GM21447 (cell line): ENCODE measurements at regions not wholly inside any gene's neighbourhood (a gene's known extent, or its start where the extent isn't known, plus 50 kb on each side); places are given as distances from the start of the nearest gene placed in this dataset.
"Not testable (repeated sequence)": the region's sequence is repeated elsewhere in the genome, so short reads cannot be mapped to it uniquely, and the experiment has no call there.

ENCODE experiments used
- ATAC-seq: cut with Tn5 transposase; IDR thresholded peaks from one replicate; pipeline ENCODE4 v1.9.1; 2021; ENCODE audit not compliant: unreplicated experiment

DNA sequence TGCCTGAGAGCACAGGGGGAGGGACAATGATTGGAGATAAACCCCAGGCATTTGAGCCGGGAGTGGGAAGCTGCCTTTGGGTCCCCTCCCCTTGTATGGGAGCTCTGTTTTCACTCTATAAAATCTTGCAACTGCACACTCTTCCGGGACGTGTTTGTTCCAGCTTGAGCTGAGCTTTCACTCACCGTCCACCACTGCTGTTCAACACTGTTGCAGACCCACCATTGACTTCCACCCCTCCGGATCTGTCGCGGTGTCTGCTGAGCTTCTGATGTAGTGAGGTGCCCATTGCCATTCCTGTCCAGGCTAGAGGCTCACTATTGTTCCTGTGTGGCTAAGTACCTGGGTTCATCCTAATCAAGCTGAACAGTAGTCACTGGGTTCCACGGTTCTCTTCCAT lies 231.6 kb upstream of the CWC22 start:
- no peak for ATAC-seq

DNA sequence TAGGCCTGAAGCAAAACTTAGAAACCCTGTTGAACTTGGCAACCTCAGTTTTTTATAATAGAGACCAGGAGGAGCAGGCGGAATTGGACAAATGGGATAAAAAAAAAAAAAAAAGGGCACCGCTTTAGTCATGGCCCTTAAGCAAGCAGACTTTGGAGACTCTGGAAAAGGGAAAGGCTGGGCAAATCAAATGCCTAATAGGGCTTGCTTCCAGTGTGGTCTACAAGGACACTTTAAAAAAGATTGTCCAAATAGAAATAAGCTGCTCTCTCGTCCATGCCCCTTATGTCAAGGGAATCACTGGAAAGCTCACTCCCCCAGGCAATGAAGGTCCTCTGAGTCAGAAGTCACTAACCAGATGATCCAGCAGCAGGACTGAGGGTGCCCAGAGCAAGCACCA lies 229.0 kb upstream of the CWC22 start:
- not testable (repeated sequence) for ATAC-seq

DNA sequence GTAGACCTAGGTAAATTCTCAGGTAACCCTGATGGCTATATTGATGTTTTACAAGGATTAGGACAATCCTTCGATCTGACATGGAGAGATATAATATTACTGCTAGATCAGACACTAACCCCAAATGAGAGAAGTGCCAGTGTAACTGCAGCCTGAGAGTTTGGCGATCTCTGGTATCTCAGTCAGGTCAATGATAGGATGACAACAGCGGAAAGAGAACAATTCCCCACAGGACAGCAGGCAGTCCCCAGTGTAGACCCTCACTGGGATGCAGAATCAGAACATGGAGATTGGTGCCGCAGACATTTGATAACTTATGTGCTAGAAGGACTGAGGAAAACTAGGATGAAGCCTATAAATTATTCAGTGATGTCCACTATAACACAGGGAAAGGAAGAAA lies 228.4 kb upstream of the CWC22 start:
- ATAC-seq: not testable (repeated sequence)

DNA sequence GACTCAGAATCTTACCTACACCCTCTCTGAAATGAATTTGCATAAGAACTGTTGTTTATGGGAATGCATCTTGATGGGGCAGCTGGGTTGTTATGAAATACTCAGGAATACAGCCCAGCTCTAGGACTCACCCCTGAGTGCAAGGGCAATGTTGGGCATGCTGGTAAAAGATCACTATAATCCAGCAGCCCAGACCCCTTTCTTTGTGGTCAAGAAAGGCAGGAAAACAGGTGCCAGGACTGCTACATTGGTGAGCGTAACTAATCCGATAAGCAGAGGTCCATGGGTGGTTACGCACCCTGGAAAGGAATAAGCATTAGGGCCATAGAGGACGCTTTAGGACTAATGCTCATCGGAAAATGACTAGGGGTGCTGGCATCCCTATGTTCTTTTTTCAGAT lies 227.9 kb upstream of the CWC22 start:
- ATAC-seq: not testable (repeated sequence)

DNA sequence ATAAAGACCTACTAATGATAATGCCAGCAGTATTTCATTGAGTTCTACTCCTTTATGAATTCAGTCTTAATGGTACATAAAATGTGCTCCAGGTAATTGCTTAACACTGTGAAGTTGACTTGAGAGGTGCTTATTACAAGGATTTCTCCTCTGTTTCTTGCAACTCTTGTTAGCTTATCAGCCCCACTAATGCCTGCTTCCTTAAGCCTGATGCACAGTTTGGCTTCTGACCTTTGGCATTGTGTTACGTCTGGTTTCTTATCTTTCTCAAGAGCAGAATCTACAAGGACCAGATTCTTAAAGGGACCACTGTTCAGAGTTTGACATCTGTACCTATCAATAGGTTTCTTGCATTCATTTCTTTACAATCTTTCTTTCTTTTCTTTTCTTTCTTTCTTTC lies 223.9 kb upstream of the CWC22 start:
- no peak for ATAC-seq

DNA sequence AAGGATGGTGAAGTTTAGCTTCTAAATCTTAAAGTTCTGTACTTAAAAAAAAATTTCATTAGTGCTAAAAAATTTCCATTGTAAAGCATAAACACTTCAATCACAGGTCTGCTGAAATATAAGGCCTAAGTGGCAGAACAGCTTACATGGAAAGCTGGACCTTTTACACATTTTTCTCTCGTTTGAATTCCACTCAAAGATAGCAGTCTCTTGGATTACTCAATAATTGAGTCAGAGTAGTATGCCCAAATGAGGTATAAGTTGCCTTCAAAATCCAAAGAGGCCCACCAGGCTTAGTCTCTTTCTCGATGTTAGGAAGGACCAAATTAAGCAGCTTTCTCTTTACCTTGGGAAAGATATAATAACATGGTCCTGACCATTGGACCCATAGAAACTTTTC lies 220.4 kb upstream of the CWC22 start:
- ATAC-seq: no peak

DNA sequence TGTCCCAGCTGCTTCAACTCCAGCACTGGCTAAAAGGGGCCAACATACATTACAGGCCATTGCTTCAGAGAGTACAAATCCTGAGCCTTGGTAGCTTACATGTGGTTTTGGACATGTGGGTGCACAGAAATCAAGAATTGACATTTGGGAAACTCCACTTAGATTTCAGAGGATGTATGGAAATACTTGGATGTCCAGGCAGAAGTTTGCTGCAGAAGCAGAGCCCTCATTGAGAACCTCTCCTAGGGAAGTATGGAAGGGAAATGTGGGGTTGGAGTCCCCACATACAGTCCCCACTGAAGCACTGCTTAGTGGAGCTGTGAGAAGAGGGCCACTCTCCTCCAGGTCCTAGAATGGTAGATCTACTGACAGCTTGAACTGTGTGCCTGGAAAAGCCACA lies 218.0 kb upstream of the CWC22 start:
- ATAC-seq: no peak

DNA sequence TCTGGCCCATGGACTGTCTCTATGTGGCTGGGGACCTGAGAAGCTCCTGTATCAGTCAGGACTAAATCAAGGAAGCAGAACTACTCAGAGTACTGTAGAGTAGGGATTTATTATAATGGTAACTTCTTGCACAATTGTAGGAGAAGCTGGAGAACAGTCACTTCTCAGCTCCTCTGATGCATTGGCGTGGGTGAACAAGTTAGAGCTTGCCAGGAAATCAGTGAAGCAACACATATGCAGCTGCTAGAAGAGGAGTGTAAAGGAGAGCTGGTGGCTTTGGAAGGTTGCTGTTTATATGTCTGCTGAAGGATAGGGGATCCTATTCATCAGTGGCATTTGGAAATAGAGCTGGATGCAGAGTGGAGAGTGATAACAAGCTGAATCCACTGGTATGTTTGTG lies 215.5 kb upstream of the CWC22 start:
- no peak for ATAC-seq

DNA sequence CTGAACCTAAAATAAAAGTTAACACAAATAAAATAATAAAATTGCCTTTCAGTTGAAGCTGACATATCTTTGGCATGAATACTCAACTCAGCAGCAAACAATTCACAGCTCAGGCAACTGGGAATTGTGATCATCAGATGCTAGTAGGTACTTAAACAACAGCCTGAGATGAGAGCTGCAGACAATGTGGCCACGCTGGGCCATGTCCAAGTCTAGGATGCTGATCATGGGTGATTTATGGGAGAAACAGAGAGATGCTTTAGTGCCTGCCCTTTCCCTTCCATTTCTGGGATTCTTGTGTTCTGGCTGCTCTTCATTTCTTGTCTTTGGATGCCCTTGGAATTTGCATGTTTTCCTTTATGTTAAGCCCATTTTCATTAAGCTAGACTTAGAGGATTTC lies 212.4 kb upstream of the CWC22 start:
- ATAC-seq: no peak

DNA sequence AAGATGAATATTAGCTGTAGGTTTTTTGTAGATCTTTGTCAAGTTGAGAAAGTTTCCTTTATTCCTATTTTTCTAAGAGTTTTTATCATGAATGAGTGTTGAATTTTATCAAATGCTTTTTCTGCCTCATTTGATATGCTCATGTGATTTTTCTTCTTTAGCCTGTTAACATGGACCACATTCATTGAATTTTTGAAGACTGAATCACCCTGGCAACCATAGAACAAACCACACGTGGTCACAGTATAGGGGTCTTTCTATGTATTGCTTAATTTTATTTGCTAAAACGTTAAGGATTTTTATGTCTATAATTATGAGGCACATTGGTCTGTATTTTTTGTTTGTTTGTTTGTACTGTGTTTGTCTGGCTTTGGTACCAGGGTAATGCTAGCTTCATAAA lies 201.7 kb upstream of the CWC22 start:
- ATAC-seq: no peak

DNA sequence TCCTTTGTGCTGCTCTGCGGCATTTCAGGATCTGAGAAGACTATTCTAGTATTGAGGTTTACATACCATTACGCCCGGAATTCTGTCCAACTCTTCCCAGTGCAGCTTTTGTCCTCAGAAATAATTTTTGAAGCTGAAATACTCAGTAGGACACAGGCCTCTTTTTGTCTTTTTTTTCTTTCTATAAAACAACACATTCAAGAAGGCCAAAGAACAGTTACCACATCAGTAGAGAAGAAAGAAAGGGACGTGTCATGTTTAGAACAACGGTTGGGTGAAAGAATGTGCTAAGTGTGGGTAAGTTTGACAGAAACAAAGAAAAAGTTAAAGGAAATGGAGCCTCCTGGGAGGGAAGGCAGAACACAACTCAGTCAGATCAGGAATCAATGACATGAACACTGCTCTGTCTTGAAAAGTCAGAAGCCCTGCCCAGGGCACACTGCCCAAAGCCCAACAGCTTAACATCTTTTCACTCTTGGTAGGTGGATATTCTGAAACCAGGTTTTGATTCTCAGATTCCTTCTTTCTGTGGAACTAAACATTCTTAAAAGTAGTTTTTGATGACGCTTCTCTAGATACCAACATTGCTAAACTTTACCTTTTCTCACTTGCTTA lies 198.6 kb upstream of the CWC22 start:
- ATAC-seq: no peak

DNA sequence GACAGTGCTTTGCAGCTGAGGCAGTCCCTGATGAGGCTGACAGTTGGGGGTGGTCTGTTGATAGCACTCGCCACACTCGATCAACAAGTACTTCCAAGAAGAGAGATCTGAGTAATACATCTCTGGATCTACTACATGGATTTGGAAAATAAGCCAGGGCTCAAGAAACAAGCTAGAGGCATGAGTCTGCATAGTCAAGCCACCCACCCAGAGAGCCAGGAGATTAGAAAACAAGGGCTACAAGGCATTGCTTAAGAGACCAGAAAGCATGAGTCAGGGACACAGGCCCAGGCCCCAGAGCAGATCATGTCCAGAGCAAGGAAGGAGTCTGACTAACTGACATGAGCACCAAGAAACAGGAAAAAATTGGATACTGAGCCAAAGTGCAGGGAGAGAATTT lies 196.9 kb upstream of the CWC22 start:
- no peak for ATAC-seq

DNA sequence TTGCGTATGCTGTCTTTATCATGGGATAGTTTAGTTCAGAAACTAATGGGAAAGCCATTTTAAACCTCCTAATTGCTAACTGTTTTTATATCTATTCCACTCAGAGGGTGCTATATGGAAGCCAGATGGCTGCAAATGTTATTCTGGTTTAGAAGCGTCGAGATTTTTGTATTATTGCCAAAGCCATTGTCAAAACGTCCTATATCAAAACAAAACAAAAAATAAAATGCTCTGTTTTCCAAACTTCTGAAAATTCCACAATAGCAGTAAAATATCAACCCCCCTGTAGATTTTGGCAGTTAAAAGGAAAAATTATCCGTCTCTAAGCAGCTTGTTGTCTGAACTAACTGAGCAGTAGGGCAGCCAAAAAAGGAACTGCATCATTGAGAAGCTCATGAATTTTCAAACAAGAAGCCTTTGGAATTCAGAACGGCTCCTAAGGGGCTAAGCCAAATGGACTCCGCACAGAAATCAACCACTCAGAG lies 195.4 kb upstream of the CWC22 start:
- no peak for ATAC-seq

DNA sequence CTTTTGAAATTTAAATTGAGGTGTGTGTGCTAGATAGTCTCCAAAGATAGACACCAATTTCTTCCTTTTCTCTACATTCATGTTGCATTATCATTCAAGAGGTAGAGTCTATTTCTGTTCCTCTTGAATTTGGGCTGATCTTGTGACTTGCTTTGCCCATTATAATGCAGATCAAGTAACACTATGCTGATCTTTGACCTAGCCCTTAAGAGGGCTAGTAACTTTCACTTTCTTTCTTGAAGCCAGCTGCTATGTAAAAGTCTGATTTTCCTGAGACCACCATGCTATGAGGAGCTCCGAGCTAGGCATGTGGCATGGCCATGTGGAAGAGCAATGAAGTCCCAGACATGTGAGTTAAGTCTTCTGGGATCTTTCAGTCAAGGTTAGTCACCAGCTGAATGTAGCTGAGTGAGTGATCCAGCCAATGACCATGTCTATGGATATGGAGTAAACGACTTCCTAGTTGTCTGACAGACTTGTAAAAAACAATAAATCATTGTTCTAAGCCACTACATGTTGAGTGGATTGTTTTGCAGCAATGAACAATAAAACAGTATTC lies 189.4 kb upstream of the CWC22 start:
- no peak for ATAC-seq

DNA sequence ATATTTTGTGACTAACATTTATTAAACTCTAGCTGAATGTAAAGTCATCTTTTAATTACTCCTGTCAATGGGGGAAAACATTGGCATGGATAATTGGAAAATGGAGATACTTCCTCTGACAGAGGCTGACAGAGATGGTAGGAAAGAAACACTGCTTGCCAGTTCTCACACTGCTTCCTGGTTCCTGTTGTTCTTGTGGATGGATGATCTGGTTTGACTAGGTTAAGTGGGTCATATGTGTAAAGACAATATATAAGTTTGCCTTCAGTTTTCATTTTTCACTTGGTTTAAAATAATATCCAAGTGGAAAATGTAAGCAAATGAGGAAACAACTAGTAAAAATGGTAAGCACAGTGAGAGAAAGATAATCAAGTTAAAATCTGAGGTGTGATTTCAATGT lies 188.8 kb upstream of the CWC22 start:
- ATAC-seq: no peak

DNA sequence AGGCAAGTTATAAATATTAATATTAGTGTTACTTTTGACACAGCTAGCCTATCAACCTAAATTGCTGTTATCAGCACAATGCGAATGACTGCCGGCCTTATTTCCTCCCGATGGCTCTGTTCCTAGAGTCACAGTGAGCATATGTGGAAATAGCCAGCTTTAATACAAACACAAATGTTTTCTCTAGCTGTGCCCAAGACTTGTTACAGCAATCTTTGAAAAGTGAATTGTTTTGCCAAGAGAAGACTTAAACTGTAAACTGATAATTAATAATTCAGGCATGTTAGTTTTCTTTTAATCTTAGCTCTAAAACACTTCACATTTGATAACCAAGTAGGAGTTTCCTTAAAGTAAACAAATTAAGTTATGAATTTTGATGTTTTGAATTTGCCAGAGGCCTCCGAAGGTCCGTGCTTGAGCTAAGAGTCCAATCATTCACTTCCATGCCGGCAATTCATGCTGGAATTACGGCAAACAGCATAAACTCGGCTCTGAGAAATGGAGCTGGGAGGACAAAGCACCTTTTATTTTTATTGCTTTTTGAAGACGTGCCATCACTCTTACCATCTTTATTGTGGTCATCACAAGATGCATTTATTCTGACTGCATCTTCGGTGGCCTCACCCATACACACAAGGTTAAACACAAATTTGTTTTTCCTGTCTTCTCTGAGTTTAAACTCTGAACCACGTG lies 184.5 kb upstream of the CWC22 start:
- ATAC-seq: no peak

DNA sequence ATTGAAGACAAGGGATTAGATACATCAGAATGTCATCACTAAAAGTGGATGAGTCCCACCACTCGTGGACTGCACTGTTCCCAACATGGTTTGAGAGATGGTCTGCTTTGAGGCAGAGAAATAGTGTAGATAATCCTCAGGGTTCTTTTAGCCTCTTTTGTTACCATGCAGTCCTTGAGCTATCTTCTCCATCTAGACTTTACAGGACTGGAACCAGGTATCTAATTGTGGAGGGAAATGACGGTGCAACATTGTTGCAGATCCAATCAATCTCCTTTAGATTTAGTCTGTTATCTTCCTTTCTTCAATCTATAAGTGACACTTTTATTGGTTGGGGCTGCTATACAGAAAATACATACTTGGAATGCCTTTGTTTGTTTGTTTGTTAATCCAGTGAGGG lies 183.8 kb upstream of the CWC22 start:
- no peak for ATAC-seq

DNA sequence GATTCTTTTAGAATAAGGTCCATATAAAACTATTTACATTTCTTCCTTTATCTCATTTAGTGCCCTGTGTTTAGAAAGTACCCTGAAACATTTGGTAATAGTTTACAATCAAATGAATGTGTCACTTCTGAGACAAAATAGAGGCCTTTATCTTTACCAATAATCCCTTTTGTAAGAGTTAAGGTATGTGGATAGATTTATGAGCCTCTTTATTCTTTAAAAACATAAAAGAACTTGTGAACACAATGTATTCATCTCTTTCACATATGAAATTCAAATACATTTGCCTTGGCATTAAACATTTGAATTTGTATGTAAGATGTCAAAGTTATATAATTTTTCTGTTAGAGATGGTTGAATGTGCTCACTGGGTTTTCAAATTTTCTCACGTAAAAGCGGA lies 180.5 kb upstream of the CWC22 start:
- no peak for ATAC-seq

DNA sequence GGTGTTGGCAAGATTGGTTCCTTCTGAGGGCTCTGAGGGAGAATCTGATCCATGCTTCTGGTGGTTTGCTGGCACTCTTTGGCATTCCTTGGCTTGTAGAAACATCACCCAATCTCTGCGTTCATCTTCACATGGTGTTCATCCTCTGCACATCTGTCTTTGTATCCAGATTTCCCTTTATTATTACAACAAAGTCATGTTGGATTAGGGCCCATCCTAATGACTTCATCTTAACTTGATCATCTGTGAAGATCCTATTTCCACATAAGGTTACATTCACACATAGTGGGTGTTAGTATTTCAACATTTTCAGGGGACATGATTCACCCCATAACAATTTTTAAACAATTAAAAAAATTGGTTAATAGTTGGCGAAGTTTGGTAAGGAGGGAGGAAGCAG lies 177.4 kb upstream of the CWC22 start:
- ATAC-seq: no peak

DNA sequence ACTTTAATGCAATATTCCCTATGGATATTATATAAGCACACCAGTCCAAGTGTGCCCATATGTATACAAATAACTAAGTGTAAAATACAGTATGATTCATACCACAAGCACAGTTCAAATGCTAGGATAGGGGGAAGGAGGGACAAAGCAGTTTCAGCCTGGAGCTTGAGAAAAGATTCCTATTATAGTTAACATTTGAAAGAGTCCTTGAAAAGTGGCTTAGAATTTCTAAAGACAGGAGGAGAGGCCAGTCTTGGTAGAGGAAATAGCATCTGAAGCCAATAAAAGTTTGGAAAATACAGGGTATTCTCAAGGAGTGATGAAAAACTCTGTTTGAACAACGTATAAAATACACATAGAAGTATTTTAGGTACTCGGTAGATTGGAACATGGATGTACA lies 173.4 kb upstream of the CWC22 start:
- ATAC-seq: no peak

DNA sequence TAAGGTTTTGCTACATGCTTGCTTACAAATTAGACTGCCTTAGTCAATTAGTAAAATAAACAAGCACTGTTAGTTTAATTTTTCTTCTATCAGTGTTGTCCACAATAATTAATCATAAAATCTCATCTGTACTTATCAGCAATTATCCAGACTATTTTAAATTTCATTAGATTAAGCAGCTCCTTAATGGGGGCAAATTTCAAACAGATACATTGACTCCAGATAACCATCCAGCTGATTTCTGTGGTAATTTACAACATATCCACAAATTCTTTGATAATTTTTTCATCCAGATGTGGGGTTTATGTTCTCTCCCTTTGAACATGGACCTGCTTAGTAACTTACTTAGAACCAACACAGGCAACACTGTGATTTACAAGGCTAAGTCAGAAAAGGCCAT lies 170.4 kb upstream of the CWC22 start:
- ATAC-seq: no peak

DNA sequence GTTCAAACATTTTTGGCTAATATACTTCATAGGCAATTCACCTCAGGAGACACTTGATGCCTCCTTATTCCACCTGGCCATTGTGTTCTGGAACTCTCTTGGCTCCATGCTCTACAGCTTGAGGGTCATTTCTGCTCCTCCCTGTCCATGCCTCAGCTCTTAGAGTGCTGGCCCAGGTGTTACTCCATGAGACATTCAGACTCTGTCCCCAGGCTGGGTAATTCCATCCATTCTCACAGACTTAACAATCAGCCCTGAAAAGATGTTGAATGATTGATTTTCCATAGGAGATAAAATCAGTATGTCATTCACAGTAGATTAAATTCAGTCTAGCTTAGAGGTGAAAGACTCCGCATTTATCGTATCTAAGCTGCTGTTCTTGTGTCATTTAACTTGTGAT lies 168.6 kb upstream of the CWC22 start:
- no peak for ATAC-seq

DNA sequence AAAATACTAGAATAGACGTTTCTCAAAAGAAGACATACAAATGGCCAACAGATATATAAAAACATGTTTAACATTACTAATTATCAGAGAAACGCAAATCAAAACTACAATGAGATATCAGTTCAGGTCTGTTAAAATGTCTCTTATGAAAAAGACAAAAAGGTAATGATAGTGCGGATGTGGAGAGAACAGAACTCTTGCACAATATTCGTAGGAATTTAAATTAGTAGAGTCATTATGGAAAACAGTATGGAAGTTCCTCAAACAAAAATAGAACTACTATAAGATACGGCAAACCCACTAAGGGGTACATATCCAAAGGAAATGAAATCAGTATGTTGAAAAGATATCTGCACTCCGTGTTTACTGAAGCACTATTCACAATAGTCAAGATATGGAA lies 167.5 kb upstream of the CWC22 start:
- no peak for ATAC-seq
